ENCODE measurements at regions not wholly inside any gene's neighbourhood (a gene's known extent, or its start where the extent isn't known, plus 50 kb on each side); places are given as distances from the start of the nearest gene placed in this dataset.

DNA sequence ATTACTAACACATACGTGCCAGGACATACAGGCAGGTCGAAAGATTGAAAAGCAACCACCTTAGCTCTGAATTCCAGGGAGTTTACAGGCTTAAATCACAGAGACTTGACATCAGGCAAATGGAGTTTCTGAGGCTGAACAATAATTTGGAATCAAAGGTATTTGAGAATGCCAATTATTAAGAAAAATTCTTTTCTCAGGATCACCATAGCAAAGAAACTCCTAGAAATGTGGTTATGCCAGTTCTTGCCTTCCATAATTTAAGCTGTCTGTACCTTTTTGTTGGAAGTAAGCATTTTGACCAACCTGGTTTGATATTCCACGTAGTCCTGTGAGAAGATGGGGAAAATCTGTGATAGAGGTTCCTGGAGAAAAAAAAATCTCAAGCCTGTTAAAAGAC lies 312.4 kb upstream of the SMARCA2 start:
- TF ChIP-seq EZH2 (IDR thresholded peaks at IDR 0.05) (no peak), POLR2AphosphoS5 (IDR thresholded peaks at IDR 0.05; ENCODE audit: borderline replicate concordance, low read depth, low read length) (no peak)
- Histone ChIP-seq H3K4me3 (no peak overlapping the region), H3K9ac (ENCODE audit: insufficient read length) (no peak overlapping the region), H3K27ac (no peak overlapping the region), H3K9me3 (ENCODE audit: low read depth, low read length) (no peaks in the 10 kb centered on the region), H3K36me3 (ENCODE audit: insufficient read depth, low read length) (no peaks in the 10 kb centered on the region)
- DNase-seq (ENCODE audit: low read depth, low spot score) = no peak

DNA sequence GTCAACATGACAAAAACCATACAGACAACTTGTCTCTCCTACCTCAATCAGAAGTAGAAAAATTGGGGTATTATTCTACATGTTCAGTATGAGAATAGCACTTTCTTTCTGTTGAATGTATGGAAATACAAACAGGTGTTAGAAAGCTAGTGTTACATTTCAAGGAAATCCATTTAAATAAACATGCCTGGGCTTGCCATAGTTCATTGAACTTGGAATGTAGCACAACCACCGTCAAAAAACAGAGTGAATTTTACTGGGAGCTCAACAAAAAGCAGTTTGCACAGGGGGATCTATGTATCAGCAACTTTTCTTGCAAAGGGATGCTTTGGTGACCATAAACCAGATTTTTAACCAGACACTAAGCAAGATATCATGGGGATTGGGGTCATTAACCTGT lies 307.9 kb upstream of the SMARCA2 start:
- Histone ChIP-seq H3K9ac (ENCODE audit: insufficient read length) (no peak overlapping the region), H3K4me3 (no peak overlapping the region), H3K27ac (no peak overlapping the region), H3K36me3 (ENCODE audit: insufficient read depth, low read length) (no peaks in the 10 kb centered on the region), H3K9me3 (ENCODE audit: low read depth, low read length) (no peaks in the 10 kb centered on the region)
- DNase-seq (ENCODE audit: low read depth, low spot score) = no peak
- TF ChIP-seq EZH2 (IDR thresholded peaks at IDR 0.05) (no peak), POLR2AphosphoS5 (IDR thresholded peaks at IDR 0.05; ENCODE audit: borderline replicate concordance, low read depth, low read length) (no peak), FOXP2 (optimal IDR thresholded peaks at IDR 0.05; ENCODE audit: control extremely low read depth, extremely low read length, insufficient read depth) (no peak)

DNA sequence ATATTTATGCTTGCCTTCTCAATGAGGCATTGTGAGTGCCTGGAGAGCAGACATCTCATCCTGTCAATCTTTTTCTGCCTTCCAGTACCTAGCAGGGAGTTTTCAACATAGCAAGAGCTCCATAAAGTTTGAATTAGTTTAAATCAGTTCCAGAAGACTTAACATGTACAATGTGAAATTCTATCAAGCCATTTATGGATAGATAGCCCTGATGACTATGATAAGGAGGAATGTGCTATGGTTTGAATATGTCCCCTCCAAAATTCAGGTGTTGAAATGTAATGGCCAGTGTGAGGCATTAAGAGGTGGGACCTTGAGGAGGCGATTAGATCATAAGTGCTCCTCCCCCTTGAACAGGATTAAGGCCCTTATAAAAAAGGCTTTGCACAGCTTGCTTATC lies 306.9 kb upstream of the SMARCA2 start:
- H3K27ac ChIP-seq = no peak overlapping the region
- no peaks in the 10 kb centered on the region for H3K36me3 ChIP-seq (ENCODE audit: insufficient read depth, low read length)
- H3K4me3 ChIP-seq = no peak overlapping the region
- H3K9ac ChIP-seq (ENCODE audit: insufficient read length) = no peak overlapping the region
- DNase-seq (ENCODE audit: low read depth, low spot score) = no peak
- no peaks in the 10 kb centered on the region for H3K9me3 ChIP-seq (ENCODE audit: low read depth, low read length)
- no peak for TF ChIP-seq FOXP2 (optimal IDR thresholded peaks at IDR 0.05; ENCODE audit: control extremely low read depth, extremely low read length, insufficient read depth)
- TF ChIP-seq EZH2 (IDR thresholded peaks at IDR 0.05) = no peak
- TF ChIP-seq POLR2AphosphoS5 (IDR thresholded peaks at IDR 0.05; ENCODE audit: borderline replicate concordance, low read depth, low read length) = no peak

DNA sequence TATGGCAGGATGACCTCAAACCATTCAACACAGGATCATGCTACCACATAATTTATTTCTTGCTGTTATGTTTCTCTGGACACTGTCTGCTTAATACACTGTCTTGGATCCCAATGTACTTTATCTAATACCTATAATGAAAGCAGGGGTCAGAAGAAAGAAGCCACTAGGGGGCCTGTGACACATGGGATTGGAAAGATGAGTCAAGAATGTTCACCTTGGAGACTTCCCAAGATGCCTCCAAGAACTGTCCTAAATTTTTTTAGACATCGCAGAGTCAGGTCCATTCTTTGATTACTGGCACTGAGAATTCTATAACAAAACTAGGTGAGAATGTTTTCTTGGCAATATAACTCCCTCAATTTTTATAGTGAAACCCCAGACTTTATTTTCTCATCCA lies 305.8 kb upstream of the SMARCA2 start:
- no peak for TF ChIP-seq POLR2AphosphoS5 (IDR thresholded peaks at IDR 0.05; ENCODE audit: borderline replicate concordance, low read depth, low read length)
- TF ChIP-seq EZH2 (IDR thresholded peaks at IDR 0.05) = no peak
- TF ChIP-seq FOXP2 (optimal IDR thresholded peaks at IDR 0.05; ENCODE audit: control extremely low read depth, extremely low read length, insufficient read depth) = no peak
- DNase-seq (ENCODE audit: low read depth, low spot score) = no peak
- no peak overlapping the region for H3K27ac ChIP-seq
- H3K36me3 ChIP-seq (ENCODE audit: insufficient read depth, low read length) = no peaks in the 10 kb centered on the region
- H3K9ac ChIP-seq (ENCODE audit: insufficient read length) = no peak overlapping the region
- H3K4me3 ChIP-seq = no peak overlapping the region
- no peaks in the 10 kb centered on the region for H3K9me3 ChIP-seq (ENCODE audit: low read depth, low read length)

DNA sequence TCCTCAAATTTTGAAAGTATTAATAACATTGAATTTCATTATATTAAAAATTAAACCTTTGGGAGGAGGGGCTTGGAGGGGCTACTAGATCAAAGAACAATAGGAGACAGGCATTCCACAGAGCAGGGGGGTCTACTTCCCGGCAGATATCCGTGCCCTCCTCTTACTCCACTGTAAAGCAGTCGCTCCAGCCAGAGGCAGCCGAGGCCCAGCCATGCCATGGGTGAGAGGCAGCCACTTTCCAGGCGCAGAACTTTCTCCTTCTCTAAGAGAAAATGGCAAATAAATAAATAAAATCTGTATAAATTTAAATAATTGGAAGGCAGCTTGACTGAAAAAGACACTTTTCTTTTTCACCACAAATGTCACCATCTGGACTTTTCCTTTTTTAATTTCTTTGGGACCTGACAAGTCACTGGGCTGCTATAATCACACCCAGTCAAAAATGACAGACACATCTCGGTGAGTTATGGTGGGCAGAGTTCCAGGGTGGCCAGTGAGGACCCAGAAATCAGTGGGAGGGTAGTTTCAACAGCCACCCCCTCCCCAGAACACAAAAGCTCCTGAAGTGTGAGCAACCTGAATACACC lies 302.2 kb upstream of the SMARCA2 start:
- Histone ChIP-seq H3K4me3 (no peak overlapping the region), H3K27ac (no peak overlapping the region), H3K9ac (ENCODE audit: insufficient read length) (no peak overlapping the region), H3K9me3 (ENCODE audit: low read depth, low read length) (no peaks in the 10 kb centered on the region), H3K36me3 (ENCODE audit: insufficient read depth, low read length) (no peaks in the 10 kb centered on the region)
- TF ChIP-seq FOXP2 (optimal IDR thresholded peaks at IDR 0.05; ENCODE audit: control extremely low read depth, extremely low read length, insufficient read depth) = no peak
- no peak for TF ChIP-seq EZH2 (IDR thresholded peaks at IDR 0.05)
- TF ChIP-seq POLR2AphosphoS5 (IDR thresholded peaks at IDR 0.05; ENCODE audit: borderline replicate concordance, low read depth, low read length) = no peak
- DNase-seq (ENCODE audit: low read depth, low spot score) = no peak

DNA sequence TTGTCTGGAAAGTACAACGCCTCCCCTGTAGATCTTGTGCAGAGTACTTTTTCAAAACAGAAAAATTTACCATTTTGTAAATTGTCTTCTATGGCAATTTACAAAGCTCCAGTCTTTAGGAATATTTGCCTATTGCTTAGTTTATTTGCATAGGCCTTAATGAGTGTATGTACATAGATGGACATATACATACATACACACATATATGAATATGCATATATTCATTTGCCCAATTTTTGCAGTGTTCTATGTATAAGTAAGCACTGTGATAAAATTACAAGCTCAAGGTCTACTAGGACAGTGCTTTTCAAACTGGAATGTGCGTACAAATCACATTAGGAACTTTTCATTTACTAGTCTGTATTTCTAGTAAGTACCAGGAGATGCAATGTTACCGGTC lies 301.3 kb upstream of the SMARCA2 start:
- no peaks in the 10 kb centered on the region for H3K9me3 ChIP-seq (ENCODE audit: low read depth, low read length)
- TF ChIP-seq FOXP2 (optimal IDR thresholded peaks at IDR 0.05; ENCODE audit: control extremely low read depth, extremely low read length, insufficient read depth) = no peak
- TF ChIP-seq POLR2AphosphoS5 (IDR thresholded peaks at IDR 0.05; ENCODE audit: borderline replicate concordance, low read depth, low read length) = no peak
- no peak for TF ChIP-seq EZH2 (IDR thresholded peaks at IDR 0.05)
- no peaks in the 10 kb centered on the region for H3K36me3 ChIP-seq (ENCODE audit: insufficient read depth, low read length)
- H3K27ac ChIP-seq = no peak overlapping the region
- H3K9ac ChIP-seq (ENCODE audit: insufficient read length) = no peak overlapping the region
- no peak overlapping the region for H3K4me3 ChIP-seq
- DNase-seq (ENCODE audit: low read depth, low spot score) = no peak

DNA sequence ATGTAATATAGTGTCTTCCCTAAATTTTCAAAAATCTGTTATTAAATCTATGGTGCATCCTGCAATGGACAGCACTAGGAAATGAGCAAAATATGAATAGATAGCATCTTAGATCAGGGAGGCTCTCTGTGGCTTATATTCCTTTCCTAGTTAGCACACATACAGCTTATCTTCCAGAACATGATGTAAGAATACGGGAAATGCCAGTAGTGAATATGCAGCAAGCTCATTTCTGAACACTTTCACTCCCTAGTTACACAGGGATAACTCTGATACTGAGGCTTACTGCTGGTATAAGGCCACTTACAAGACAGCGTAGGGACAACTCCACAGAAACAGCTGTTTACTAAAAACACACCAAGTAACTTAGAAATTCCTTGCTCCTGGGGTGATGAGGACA lies 297.3 kb upstream of the SMARCA2 start:
- no peak for DNase-seq (ENCODE audit: low read depth, low spot score)
- H3K9me3 ChIP-seq (ENCODE audit: low read depth, low read length) = no peaks in the 10 kb centered on the region
- no peak overlapping the region for H3K9ac ChIP-seq (ENCODE audit: insufficient read length)
- H3K4me3 ChIP-seq = no peak overlapping the region
- TF ChIP-seq POLR2AphosphoS5 (IDR thresholded peaks at IDR 0.05; ENCODE audit: borderline replicate concordance, low read depth, low read length) (no peak), FOXP2 (optimal IDR thresholded peaks at IDR 0.05; ENCODE audit: control extremely low read depth, extremely low read length, insufficient read depth) (no peak), EZH2 (IDR thresholded peaks at IDR 0.05) (no peak)
- H3K36me3 ChIP-seq (ENCODE audit: insufficient read depth, low read length) = no peaks in the 10 kb centered on the region
- no peak overlapping the region for H3K27ac ChIP-seq

DNA sequence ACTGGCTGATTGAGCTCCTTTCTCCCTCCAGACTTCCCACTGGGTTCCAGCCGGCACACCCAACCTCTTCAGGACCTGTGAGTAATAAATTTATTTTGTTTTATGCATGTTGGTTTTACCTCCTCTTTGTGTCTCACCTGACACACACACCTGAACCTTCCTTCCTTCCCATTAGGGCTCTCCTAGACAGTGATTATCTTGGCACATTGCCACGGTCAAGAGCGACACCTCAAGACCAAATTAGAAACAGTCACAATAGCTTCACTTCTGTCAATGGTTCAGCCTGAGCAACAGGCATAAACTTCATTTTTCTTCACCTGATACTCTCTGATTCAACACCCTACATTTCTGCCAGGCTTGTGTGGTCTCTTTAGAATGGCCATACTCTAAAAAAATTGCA lies 296.3 kb upstream of the SMARCA2 start:
- no peak for DNase-seq (ENCODE audit: low read depth, low spot score)

DNA sequence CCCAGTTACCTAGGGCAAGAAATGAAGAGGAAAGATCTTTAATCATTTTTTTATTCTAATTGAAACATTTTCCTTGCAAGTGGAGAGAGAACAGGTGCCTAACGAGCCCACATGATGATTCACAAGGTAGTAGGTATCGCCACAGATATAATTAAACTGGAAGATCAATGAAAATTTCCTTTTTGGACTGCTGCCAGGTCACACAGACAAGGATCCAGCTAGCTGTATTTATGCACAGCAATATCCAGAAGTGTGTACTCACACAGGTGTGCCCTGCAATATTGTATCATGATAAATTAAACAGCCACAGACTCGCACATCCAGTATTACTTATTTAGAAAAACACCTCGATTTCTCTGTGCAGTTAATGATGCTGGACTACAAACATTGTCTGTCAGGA lies 294.0 kb upstream of the SMARCA2 start:
- Histone ChIP-seq H3K27ac (no peak overlapping the region), H3K9ac (ENCODE audit: insufficient read length) (no peak overlapping the region), H3K36me3 (ENCODE audit: insufficient read depth, low read length) (no peaks in the 10 kb centered on the region), H3K4me3 (no peak overlapping the region), H3K9me3 (ENCODE audit: low read depth, low read length) (no peaks in the 10 kb centered on the region)
- TF ChIP-seq POLR2AphosphoS5 (IDR thresholded peaks at IDR 0.05; ENCODE audit: borderline replicate concordance, low read depth, low read length) (no peak), FOXP2 (optimal IDR thresholded peaks at IDR 0.05; ENCODE audit: control extremely low read depth, extremely low read length, insufficient read depth) (no peak), EZH2 (IDR thresholded peaks at IDR 0.05) (no peak)
- DNase-seq (ENCODE audit: low read depth, low spot score) = no peak

More for the DNA sequence above, 296.3 kb upstream of the SMARCA2 start:
- Histone ChIP-seq H3K9me3 (ENCODE audit: low read depth, low read length) (no peaks in the 10 kb centered on the region), H3K4me3 (no peak overlapping the region), H3K36me3 (ENCODE audit: insufficient read depth, low read length) (no peaks in the 10 kb centered on the region), H3K9ac (ENCODE audit: insufficient read length) (no peak overlapping the region), H3K27ac (no peak overlapping the region)
- TF ChIP-seq EZH2 (IDR thresholded peaks at IDR 0.05) = no peak
